GDM1 (cell line): ENCODE measurements at regions not wholly inside any gene's neighbourhood (a gene's known extent, or its start where the extent isn't known, plus 50 kb on each side); places are given as distances from the start of the nearest gene placed in this dataset.
"Not testable (repeated sequence)": the region's sequence is repeated elsewhere in the genome, so short reads cannot be mapped to it uniquely, and the experiment has no call there.

Source experiments
- DNase-seq: peaks from one replicate; lab custom pipeline; 2025; lab: John Stamatoyannopoulos, UW

GRCh38 chr20:22951966-22952365 lies 83.1 kb upstream of the SSTR4 start:
- no peak for DNase-seq

GRCh38 chr20:22954661-22955060 lies 80.5 kb upstream of the SSTR4 start:
- DNase-seq: no peak

GRCh38 chr20:22958390-22958789 lies 76.7 kb upstream of the SSTR4 start:
- DNase-seq: no peak

GRCh38 chr20:22962567-22963439 lies 72.3 kb upstream of the SSTR4 start:
- DNase-seq: no peak

- no peak for DNase-seq
Observed at GRCh38 chr20:22963581-22963980, 71.5 kb upstream of the SSTR4 start.

- DNase-seq: no peak
Observed at GRCh38 chr20:22966787-22967464, 68.2 kb upstream of the SSTR4 start.

GRCh38 chr20:22967706-22968105 lies 67.4 kb upstream of the SSTR4 start:
- not testable (repeated sequence) for DNase-seq

- not testable (repeated sequence) for DNase-seq
Observed at GRCh38 chr20:22969031-22969430, 66.1 kb upstream of the SSTR4 start.

- not testable (repeated sequence) for DNase-seq
Observed at GRCh38 chr20:22971077-22971476, 64.0 kb upstream of the SSTR4 start.

GRCh38 chr20:22974354-22974753 lies 60.8 kb upstream of the SSTR4 start:
- peak; percentile 29 for DNase-seq

- DNase-seq: no peak
Observed at GRCh38 chr20:22977047-22977785, 57.9 kb upstream of the SSTR4 start.

GRCh38 chr20:22984008-22984407 lies 51.1 kb upstream of the SSTR4 start:
- DNase-seq: peak; percentile 62

- DNase-seq: peak; percentile 92
Observed at GRCh38 chr20:22984606-22985005, 50.5 kb upstream of the SSTR4 start.

- DNase-seq: no peak
Observed at GRCh38 chr20:22985239-22985778, 49.8 kb upstream of the SSTR4 start.
